Suprapubic skin (tissue), 4 donors: ENCODE measurements at regions not wholly inside any gene's neighbourhood (a gene's known extent, or its start where the extent isn't known, plus 50 kb on each side); places are given as distances from the start of the nearest gene placed in this dataset.

Experiments
- CTCF ChIP-seq, 2 donors: fragments of 200-600 bp in 1 of 2; fragments of 450-650 bp in 1 of 2; sonication (generic) in 1 of 2; IDR thresholded peaks; one replicate each; pipeline ENCODE4 v1.5.1; 2016 to 2019; ENCODE audit warnings: antibody characterized with exemption in 2 of 2, mild to moderate bottlenecking in 1 of 2, moderate library complexity in 1 of 2
- EP300 ChIP-seq: sonication (generic); formaldehyde crosslinking; IDR thresholded peaks from one replicate; pipeline ENCODE4 v1.6.1; 2017; ENCODE audit warnings: antibody characterized with exemption
- POLR2A ChIP-seq, 2 donors: fragments of 450-650 bp; IDR thresholded peaks; one replicate each; pipeline ENCODE4 v1.6.1; 2017; ENCODE audit warnings: antibody characterized with exemption in 2 of 2, mild to moderate bottlenecking in 2 of 2, moderate library complexity in 2 of 2
- POLR2AphosphoS5 ChIP-seq, 3 donors: sonication (generic); formaldehyde crosslinking; IDR thresholded peaks; one replicate each; pipeline ENCODE4 v1.6.1; 2017; ENCODE audit warnings: antibody characterized with exemption in 3 of 3

- TF ChIP-seq POLR2AphosphoS5 (IDR thresholded peaks at IDR 0.05), result no peak
- no peak for TF ChIP-seq CTCF (IDR thresholded peaks at IDR 0.05)
- TF ChIP-seq EP300, result no peak
- no peak for TF ChIP-seq POLR2A (IDR thresholded peaks at IDR 0.05)
Observed at GRCh38 chr3:145953316-145953715, 207.7 kb downstream of the PLOD2 start.
